Panc1 (cell line): ENCODE measurements at regions not wholly inside any gene's neighbourhood (a gene's known extent, or its start where the extent isn't known, plus 50 kb on each side); places are given as distances from the start of the nearest gene placed in this dataset.

Experiments used
- ATAC-seq: fragments of 200-7000 bp; cut with Tn5 transposase; 2 replicates; pipeline ENCODE4 v1.9.1; 2020; ENCODE audit warnings: mild to moderate bottlenecking, moderate library complexity
- BruUV-seq: library from RNA; stranded (reverse); fragments of 400-500 nt; replicated peaks from 2 replicates; lab custom pipeline; 2021; lab: Mats Ljungman, UMichigan
- CTCF ChIA-PET: fragments of 300-600 bp; sonication (Branson Sonifier 250); formaldehyde crosslinking; loops from one replicate; lab custom pipeline; 2022; ENCODE audit warnings: antibody characterized with exemption; lab: Charles Lee
- POLR2A ChIA-PET: fragments of 300-600 bp; sonication (Branson Sonifier 250); formaldehyde crosslinking; loops from one replicate; lab custom pipeline; 2022; ENCODE audit warnings: antibody characterized with exemption; lab: Charles Lee
- DNase-seq: peaks from one replicate; pipeline ENCODE4 v3.0.0-alpha.2; 2010; ENCODE audit warnings: low read depth, low spot score
- H3K27ac ChIP-seq: 2 replicates; pipeline ENCODE4 v1.5.1; 2011; ENCODE audit warnings: mild to moderate bottlenecking, low read length, inconsistent platforms
- H3K27me3 ChIP-seq: fragments of 200-500 bp; sonication (Bioruptor generic); 2 replicates; pipeline ENCODE4 v1.6.0; 2014; ENCODE audit warnings: low read length, inconsistent platforms; ENCODE audit not compliant: control insufficient read depth, insufficient read depth
- H3K36me3 ChIP-seq: fragments of 200-500 bp; sonication (Bioruptor generic); 2 replicates; pipeline ENCODE4 v1.5.1; 2014; ENCODE audit warnings: inconsistent platforms, mild to moderate bottlenecking, low read length, moderate library complexity; ENCODE audit not compliant: control insufficient read depth, insufficient read depth
- H3K4me1 ChIP-seq: 2 replicates; pipeline ENCODE4 v1.5.1; 2011; ENCODE audit warnings: inconsistent platforms, mild to moderate bottlenecking, low read length, moderate library complexity; ENCODE audit not compliant: control insufficient read depth, insufficient read depth
- H3K4me3 ChIP-seq, 2 experiments: 2 replicates each; pipeline ENCODE4 v1.5.1; 2011 to 2012; ENCODE audit warnings: low read depth in 2 of 2, low read length in 2 of 2, mild to moderate bottlenecking in 2 of 2, inconsistent platforms in 1 of 2, moderate library complexity in 1 of 2
- H3K9me3 ChIP-seq: fragments of 200-500 bp; sonication (Bioruptor generic); 2 replicates; pipeline ENCODE4 v1.5.1; 2014; ENCODE audit warnings: low read depth, mild to moderate bottlenecking, inconsistent platforms, low read length, moderate library complexity; ENCODE audit not compliant: control insufficient read depth, insufficient read depth
- POLR2AphosphoS5 ChIP-seq: IDR thresholded peaks from 2 replicates; pipeline ENCODE4 v1.6.1; 2012; ENCODE audit warnings: mild to moderate bottlenecking, low read depth, low read length, moderate library complexity
- SIN3A ChIP-seq: IDR thresholded peaks from 2 replicates; pipeline ENCODE4 v1.6.1; 2012; ENCODE audit warnings: low read depth, mild to moderate bottlenecking, low read length, moderate library complexity, borderline replicate concordance; ENCODE audit not compliant: insufficient read depth
- TCF7L2 ChIP-seq: IDR thresholded peaks from 2 replicates; pipeline ENCODE4 v1.6.1; 2011; ENCODE audit warnings: mild to moderate bottlenecking, low read depth, low read length, inconsistent platforms
- in situ Hi-C: cut with HindIII; loops from 2 replicates; pipeline ENCODE4 v1.10.0; 2016; ENCODE audit warnings: low sequenced_read_pairs, low pct_unique_long_range_greater_than_20kb
- intact Hi-C: fragments of 100-400 bp; cut with micrococcal nuclease; formaldehyde crosslinking; loops from one replicate; pipeline ENCODE4 v1.10.0; 2022; ENCODE audit not compliant: unreplicated experiment
- TF ChIP-seq, protein P1 (sequence below): fragments of 450-650 bp; IDR thresholded peaks from 2 replicates; pipeline ENCODE4 v1.5.1; 2017; ENCODE audit warnings: mild to moderate bottlenecking
- TF ChIP-seq, protein P2 (sequence below), 2 experiments: IDR thresholded peaks; 2 replicates each; pipeline ENCODE4 v1.6.1; 2011 to 2012; ENCODE audit warnings: low read depth in 2 of 2, control low read depth in 1 of 2, low read length in 1 of 2, mild to moderate bottlenecking in 1 of 2, moderate library complexity in 1 of 2; ENCODE audit not compliant: insufficient read depth in 1 of 2

DNA sequence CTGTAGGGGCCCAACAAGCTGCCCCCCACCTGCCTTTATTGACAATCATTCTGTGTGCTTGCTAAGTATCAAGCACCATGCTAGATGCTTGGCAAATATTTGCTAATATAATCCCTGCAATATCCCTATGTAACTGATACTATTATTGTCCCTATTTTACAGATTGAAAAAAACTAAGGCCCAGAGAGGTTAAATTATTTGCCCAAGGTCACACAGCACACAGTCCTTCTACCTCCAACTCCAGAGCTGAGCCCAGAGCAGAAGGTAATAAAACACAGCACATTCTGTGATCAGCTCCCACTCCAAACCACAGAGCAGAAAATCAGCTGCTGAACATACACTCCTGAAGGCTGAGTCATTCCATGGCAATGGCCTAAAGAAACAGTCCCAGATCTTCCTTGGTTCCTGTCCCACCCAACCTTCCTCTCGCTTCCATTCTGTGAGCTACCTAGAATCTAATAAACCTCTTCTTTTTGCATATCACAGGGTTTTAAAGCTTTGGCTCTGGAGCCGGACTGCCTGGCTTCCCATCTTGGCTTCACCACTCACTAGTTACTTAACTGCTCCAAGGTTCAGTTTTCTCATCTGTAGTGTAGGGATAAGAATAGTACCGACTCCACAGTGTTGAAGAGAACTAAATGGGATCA, 66.7 kb upstream of the ADRA1B start:
- peaks cover 11% of the 10 kb centered on the region; the same call in 1 of the 2 replicates for H3K4me1 ChIP-seq
- POLR2A ChIA-PET: no interaction called here

DNA sequence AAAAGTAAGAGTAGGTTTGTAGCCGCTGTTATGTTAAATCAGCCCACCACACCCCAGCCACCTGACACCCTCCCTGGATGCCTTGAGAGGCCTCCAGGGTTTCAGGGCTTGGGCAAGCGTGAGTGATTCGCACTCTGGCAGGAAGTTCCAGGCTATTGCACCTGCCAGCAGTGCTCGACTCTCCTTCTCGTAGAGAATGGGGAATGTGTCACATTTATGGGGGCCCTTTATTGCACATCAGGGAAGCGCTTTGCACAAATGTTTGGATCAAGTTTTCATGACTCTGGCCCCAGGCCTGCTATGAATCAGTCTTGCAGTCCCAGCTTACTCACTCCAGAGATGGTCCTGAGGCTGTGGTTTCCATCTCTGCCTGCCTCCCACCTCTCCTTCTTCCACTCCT, 66.1 kb upstream of the ADRA1B start:
- ChIA-PET CTCF (no interaction called here), POLR2A (no interaction called here)
- intact Hi-C loops (no loop called here), in situ Hi-C loops (no loop called here)
- TF ChIP-seq, protein P1, sequence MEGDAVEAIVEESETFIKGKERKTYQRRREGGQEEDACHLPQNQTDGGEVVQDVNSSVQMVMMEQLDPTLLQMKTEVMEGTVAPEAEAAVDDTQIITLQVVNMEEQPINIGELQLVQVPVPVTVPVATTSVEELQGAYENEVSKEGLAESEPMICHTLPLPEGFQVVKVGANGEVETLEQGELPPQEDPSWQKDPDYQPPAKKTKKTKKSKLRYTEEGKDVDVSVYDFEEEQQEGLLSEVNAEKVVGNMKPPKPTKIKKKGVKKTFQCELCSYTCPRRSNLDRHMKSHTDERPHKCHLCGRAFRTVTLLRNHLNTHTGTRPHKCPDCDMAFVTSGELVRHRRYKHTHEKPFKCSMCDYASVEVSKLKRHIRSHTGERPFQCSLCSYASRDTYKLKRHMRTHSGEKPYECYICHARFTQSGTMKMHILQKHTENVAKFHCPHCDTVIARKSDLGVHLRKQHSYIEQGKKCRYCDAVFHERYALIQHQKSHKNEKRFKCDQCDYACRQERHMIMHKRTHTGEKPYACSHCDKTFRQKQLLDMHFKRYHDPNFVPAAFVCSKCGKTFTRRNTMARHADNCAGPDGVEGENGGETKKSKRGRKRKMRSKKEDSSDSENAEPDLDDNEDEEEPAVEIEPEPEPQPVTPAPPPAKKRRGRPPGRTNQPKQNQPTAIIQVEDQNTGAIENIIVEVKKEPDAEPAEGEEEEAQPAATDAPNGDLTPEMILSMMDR: no peak
- TF ChIP-seq SIN3A: no peak
- TF ChIP-seq, protein P2, sequence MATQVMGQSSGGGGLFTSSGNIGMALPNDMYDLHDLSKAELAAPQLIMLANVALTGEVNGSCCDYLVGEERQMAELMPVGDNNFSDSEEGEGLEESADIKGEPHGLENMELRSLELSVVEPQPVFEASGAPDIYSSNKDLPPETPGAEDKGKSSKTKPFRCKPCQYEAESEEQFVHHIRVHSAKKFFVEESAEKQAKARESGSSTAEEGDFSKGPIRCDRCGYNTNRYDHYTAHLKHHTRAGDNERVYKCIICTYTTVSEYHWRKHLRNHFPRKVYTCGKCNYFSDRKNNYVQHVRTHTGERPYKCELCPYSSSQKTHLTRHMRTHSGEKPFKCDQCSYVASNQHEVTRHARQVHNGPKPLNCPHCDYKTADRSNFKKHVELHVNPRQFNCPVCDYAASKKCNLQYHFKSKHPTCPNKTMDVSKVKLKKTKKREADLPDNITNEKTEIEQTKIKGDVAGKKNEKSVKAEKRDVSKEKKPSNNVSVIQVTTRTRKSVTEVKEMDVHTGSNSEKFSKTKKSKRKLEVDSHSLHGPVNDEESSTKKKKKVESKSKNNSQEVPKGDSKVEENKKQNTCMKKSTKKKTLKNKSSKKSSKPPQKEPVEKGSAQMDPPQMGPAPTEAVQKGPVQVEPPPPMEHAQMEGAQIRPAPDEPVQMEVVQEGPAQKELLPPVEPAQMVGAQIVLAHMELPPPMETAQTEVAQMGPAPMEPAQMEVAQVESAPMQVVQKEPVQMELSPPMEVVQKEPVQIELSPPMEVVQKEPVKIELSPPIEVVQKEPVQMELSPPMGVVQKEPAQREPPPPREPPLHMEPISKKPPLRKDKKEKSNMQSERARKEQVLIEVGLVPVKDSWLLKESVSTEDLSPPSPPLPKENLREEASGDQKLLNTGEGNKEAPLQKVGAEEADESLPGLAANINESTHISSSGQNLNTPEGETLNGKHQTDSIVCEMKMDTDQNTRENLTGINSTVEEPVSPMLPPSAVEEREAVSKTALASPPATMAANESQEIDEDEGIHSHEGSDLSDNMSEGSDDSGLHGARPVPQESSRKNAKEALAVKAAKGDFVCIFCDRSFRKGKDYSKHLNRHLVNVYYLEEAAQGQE (IDR thresholded peaks at IDR 0.05; ENCODE audit: insufficient read depth in 1 of 2, low read depth in 2 of 2, low read length in 1 of 2): no peak
- no peak for TF ChIP-seq POLR2AphosphoS5
- no peak for TF ChIP-seq TCF7L2
- BruUV-seq: no TSS peak
- H3K9me3 ChIP-seq: no peaks in the 10 kb centered on the region
- ATAC-seq (peak; percentile 84), DNase-seq (no peak)
- H3K27me3 ChIP-seq: no peaks in the 10 kb centered on the region
- no peaks in the 10 kb centered on the region for H3K36me3 ChIP-seq
- no peak overlapping the region for H3K4me3 ChIP-seq
- peaks cover 11% of the 10 kb centered on the region; the same call in 1 of the 2 replicates for H3K4me1 ChIP-seq
- H3K27ac ChIP-seq: 0 out of 2 replicates have a peak overlapping the region, but pooled peaks have one; percentile 39

More for the DNA sequence above, 66.7 kb upstream of the ADRA1B start:
- H3K9me3 ChIP-seq: no peaks in the 10 kb centered on the region
- no peak for TF ChIP-seq TCF7L2
- TF ChIP-seq, protein P1: no peak
- TF ChIP-seq POLR2AphosphoS5: no peak
- no peak for TF ChIP-seq SIN3A
- TF ChIP-seq, protein P2 (IDR thresholded peaks at IDR 0.05; ENCODE audit: insufficient read depth in 1 of 2, low read depth in 2 of 2, low read length in 1 of 2): no peak
- H3K27me3 ChIP-seq: no peaks in the 10 kb centered on the region
- in situ Hi-C loops (no loop called here), intact Hi-C loops (no loop called here)
- no peaks in the 10 kb centered on the region for H3K36me3 ChIP-seq
- peak; percentile 88 for ATAC-seq
- CTCF ChIA-PET: no interaction called here
- no peak overlapping the region for H3K4me3 ChIP-seq
- peak overlapping the region; percentile 39; the same call in 1 of the 2 replicates for H3K27ac ChIP-seq
- BruUV-seq: no TSS peak
- no peak for DNase-seq
